ENCODE measurements at regions not wholly inside any gene's neighbourhood (a gene's known extent, or its start where the extent isn't known, plus 50 kb on each side); places are given as distances from the start of the nearest gene placed in this dataset.

- DNase-seq (ENCODE audit: low read depth in 2 of 2): no peak
These were observed 399.9 kb upstream of the CDH11 start for GRCh38 chr16:65521633-65522328.

- no peak for DNase-seq (ENCODE audit: low read depth in 2 of 2)
These were observed 397.5 kb upstream of the CDH11 start for GRCh38 chr16:65519402-65519801.

GRCh38 chr16:65515193-65515592 lies 393.3 kb upstream of the CDH11 start:
- DNase-seq (ENCODE audit: low read depth in 2 of 2): no peak

GRCh38 chr16:65510850-65511249 lies 389.0 kb upstream of the CDH11 start:
- no peak for DNase-seq (ENCODE audit: low read depth in 2 of 2)

DNA sequence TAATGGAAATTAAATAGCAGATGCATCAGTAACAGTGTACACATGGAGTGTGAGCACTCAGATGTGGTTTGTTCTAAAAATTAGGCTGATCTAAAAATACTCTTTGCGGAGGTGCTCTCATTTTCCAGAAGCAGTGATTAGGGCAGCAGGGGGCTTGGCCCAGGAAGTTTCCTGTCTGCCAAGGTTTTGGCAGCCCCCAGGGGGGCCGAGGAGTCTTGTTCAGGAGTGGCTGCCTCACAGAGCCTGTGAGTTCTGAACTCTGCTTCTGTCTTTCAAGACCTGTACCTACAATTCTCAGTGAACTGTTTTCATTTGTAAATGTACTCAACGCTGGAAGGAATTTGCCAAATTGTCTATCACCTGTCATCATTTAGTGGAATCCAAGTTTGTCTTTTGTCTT lies 388.4 kb upstream of the CDH11 start:
- no peak for DNase-seq (ENCODE audit: low read depth in 2 of 2)

DNA sequence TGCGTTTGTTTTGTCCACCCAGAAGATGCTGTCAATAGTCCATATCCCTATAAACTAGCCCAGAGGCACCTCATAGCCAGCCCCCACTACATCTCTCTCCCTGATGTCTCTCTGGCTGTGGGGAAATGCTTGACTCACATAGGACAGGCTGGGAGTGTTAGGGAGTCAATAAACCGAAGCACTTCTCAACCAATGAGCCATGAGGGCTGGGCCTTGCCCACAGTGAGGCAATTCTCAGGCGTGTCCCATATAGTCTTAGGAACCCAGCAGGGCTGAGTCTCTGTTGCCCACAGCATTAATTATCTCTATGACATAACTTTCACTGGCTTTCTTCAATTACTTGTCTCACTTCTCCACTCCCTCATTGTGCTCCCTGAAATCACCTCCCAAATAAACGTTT lies 387.3 kb upstream of the CDH11 start:
- no peak for DNase-seq (ENCODE audit: low read depth in 2 of 2)

- no peak for DNase-seq (ENCODE audit: low read depth in 2 of 2)
These were observed 379.1 kb upstream of the CDH11 start for GRCh38 chr16:65500919-65501318.

- no peak for DNase-seq (ENCODE audit: low read depth in 2 of 2)
These were observed 378.1 kb upstream of the CDH11 start for GRCh38 chr16:65500007-65500406.

DNA sequence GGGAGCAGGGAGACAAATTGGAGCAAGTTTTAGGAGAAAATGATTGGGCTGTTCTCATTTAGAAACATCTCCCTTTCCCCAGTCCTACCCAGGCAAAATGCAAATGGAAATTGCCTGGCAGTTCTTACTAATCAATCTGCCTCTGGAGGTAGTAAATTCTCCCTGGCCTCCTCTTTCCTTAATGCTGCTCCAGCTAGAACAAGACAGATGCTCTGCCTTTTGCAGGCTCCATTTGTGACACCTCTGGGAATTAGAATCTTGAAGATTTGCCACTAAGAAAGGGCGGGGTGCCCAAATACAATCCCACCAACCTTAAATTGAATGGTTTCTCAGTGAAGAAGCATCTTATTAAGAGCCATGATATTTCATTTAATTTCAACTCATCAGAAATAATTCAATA lies 377.7 kb upstream of the CDH11 start:
- no peak for DNase-seq (ENCODE audit: low read depth in 2 of 2)

DNA sequence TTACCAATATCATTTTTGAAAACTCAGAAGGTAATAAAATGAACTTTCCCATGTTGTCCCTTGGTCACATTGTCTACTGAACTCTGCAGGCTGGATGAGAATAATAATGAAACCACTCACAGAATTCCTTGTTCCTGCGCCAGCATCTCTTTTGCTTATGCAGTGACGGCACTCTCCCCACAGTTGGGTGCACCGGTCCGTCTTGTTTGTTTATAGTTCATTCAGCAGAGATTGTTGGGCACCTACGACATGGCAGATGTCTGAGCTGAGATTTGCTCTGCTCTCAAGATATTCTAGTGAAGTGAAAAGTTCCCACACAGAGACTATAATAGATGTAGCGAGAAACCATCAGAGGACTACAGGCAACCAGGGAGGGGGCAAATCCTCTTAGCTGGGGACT lies 375.7 kb upstream of the CDH11 start:
- no peak for DNase-seq (ENCODE audit: low read depth in 2 of 2)

DNA sequence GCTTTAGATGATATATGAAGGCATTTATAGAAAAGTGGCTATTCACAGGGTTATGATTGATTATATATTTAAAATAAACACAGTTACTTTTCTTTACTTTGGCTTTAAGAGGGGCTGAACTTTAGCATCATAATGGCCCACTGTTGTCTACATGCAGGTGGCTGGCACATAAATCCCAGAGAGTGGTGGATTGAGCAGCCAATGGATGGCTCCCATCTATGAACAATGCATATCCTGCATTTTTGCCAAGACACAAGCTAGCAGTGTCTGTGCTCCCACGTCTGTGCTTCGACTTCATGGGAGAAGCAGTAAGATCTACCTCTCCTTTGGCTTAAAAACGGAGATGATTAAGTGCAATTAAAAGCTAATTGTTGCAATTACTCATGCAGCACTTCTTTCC lies 373.2 kb upstream of the CDH11 start:
- no peak for DNase-seq (ENCODE audit: low read depth in 2 of 2)

DNA sequence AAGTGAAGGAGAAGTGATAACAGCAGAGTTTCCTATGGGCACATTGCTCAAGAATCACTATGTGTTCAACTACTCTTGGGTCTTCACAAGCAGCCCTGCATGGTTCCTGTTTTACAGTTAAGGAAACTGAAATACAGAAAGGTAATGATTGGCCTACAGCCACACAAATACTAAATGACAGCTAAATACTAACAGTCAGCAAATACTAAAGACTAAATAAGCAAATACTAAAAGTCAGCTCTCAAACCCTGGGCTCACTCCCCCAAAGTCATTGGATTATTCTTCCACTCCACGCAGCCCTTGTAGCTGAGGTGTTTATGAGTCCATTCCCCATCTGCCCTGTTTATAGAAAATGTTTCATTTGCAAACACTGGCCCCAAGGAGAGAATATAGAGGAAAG lies 372.7 kb upstream of the CDH11 start:
- no peak for DNase-seq (ENCODE audit: low read depth in 2 of 2)

GRCh38 chr16:65494080-65494479 lies 372.2 kb upstream of the CDH11 start:
- no peak for DNase-seq (ENCODE audit: low read depth in 2 of 2)

DNA sequence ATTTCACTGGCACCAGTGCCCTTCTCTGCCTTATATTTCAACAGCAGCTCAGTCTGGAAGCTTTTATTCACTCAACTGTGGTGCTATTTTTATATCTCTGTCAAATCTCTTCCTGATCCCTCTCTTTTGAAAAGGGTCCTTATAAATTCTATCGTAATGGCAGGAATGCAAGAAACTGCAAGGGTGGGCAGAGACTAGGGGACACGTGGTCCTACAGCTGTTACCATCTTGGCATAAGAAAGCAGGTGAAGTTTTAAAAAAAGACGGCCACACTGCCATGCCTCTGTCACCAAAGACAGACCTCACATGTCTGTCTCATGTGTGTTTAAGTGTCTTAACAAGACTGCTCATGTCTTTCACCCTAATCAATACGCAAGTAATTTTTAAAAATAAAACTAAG lies 368.4 kb upstream of the CDH11 start:
- DNase-seq (ENCODE audit: low read depth in 2 of 2): no peak

- DNase-seq (ENCODE audit: low read depth in 2 of 2): no peak
These were observed 367.7 kb upstream of the CDH11 start for GRCh38 chr16:65489531-65490023.

DNA sequence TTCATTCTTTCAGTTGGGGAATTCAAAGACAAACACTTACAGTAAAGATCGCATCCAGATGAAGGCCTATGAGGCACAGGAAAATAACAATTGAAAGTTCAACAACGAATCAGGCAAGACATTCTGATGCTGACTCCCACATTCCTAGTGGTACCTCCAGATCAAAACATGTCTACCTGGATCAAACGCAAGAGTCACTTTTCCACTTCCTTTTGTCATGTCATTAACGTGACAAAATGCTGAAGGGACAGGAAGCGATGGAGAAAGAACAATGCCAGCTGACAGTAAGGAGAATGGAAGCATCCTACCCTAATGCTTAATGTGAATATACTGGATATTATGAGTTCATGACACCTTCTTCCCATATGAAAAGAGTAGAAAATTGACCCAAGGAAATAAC lies 365.4 kb upstream of the CDH11 start:
- no peak for DNase-seq (ENCODE audit: low read depth in 2 of 2)

DNA sequence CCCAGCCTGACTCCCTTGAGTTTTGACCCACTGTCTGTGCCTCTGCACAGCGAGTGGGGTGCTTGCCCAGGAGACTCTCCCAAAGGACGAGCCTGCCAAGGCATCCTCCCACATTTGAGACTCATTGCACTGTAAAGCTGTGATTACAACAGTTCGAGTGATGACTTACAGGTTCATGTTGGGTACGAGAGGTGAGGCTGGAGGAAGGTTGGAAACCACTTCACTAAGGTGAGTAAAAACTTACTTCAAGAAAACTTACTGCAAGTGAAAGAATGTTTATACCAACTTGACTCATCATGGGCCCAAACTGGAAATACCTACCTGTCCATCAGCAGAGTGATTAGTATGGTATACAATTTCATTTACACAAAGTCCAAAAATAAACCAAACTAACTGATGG lies 360.1 kb upstream of the CDH11 start:
- no peak for DNase-seq (ENCODE audit: low read depth in 2 of 2)

DNA sequence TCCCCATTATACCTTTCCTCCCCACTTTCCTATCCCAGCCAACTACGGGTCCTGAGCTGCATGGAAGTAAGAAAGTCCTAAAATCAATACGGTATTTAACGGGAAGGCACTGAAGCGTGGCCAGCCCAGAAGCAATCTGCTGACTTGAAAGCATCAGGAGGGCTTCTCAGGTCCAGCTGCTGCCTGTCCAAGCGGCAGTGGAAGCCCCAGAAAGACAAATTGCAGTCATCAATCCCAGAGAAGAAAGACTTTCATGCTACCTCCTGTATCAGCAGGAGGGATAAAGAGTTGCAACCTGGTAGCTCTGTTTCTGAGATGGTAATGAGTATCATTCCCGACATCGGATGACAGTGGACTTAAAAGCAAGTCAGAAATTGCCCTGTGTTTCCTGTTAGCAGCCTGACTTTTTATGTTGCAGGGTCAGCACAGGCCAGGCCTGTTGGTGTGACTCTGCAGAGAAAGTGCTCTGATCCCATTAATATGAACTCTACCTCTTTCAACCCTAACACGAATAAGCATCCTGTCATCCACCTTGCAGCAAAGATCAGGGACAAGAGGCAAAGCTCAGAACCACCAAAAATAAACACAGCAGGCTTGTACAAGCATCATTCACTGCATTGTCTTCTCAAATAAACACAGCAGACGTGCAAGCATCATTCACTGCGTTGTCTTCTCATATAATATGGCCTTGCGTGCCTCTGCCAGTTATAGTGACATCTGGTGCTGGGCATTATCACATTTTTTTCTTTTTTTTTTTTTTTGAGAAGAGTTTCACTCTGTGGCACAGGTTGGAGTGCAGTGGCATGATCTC lies 358.6 kb upstream of the CDH11 start:
- no peak for DNase-seq (ENCODE audit: low read depth in 2 of 2)

- no peak for DNase-seq (ENCODE audit: low read depth in 2 of 2)
These were observed 354.6 kb upstream of the CDH11 start for GRCh38 chr16:65476448-65476955.

GRCh38 chr16:65473699-65474098 lies 351.8 kb upstream of the CDH11 start:
- DNase-seq (ENCODE audit: low read depth in 2 of 2): no peak

DNA sequence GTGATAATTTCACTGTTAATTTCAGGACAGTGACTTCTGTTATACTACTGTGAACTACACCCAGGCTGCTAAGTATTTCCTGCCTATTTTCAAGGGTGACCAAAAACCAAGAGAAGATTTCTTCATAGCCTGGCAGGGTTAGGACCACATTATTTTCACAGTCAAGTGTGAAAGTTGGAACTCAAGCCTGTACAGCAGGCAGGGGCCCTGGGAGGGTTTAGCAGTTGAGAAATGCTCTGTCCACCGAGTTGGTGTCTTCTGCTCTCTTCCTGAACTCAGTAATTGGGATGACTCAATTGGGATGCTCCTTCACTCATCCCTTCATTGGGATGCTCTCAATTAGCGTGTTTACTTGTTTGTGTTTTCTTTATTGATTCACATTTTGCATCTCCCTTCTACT lies 347.3 kb upstream of the CDH11 start:
- no peak for DNase-seq (ENCODE audit: low read depth in 2 of 2)

DNA sequence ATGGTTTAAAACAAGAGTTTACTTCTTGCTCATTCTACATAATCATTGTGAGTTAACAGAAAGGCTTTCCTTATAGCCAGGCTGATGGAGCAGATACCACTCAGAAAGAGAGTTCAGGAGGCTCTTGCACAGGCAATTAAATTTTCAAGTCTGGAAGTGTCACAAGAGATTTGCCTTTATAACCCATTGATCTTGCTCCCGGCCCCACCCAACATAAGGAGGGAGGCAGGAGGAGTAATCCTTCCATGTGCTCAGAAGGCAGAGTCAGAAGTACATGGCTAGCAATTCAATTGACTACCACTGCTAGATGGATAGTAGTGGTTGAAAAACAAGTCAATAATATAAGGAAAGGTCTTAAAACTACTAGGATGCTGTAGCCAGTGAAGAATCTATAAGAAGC lies 346.3 kb upstream of the CDH11 start:
- no peak for DNase-seq (ENCODE audit: low read depth in 2 of 2)

DNA sequence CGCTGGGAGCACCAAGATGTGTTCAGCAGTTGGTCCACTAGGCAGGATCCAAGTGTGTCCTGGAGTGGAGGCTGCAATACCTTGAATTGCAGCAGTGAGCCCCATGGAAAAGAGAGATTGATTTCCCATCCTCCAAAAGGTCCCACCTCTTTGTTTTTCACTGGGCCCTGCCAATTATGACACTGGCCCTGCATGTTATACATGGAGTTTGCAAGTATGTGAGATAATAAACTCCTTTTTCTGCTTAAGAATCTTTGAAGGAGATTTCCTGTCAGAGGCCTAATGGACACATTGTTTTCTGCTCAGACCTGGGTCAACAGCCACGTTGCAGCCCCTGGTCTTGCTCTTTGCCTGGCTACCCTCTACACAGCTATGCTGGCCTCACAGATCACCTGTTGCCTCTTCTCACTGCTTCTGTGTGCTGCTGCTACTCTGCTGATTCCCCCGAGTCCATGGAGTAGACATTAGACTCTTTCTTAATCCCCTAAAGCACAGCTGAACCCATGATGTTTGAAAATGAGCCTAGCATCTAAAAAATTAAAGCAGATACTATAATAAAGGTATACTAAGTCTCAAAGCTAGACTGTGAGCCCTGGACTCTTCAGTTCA lies 341.9 kb upstream of the CDH11 start:
- DNase-seq (ENCODE audit: low read depth in 2 of 2): no peak

Data from activated CD4-positive, alpha-beta T cell treated with anti-CD3 and anti-CD28 coated beads for 24 hours (primary cell).